ENCODE measurements at regions not wholly inside any gene's neighbourhood (a gene's known extent, or its start where the extent isn't known, plus 50 kb on each side); places are given as distances from the start of the nearest gene placed in this dataset.

- TF ChIP-seq CTCF (IDR thresholded peaks at IDR 0.05) (no peak), POLR2A (IDR thresholded peaks at IDR 0.05; ENCODE audit: low read depth) (no peak)
These were observed 479.7 kb downstream of the MMUT start for GRCh38 chr6:48983377-48983776.

All from esophagus muscularis mucosa (tissue), 3 donors.